ENCODE measurements at regions not wholly inside any gene's neighbourhood (a gene's known extent, or its start where the extent isn't known, plus 50 kb on each side); places are given as distances from the start of the nearest gene placed in this dataset.

GRCh38 chr14:71190770-71191374, 283.6 kb downstream of the PCNX1 start:
- Histone ChIP-seq H3K79me2 (ENCODE audit: insufficient read depth, low read depth) (no peaks in the 10 kb centered on the region), H2AFZ (ENCODE audit: low read depth) (no peak overlapping the region), H3K4me1 (ENCODE audit: low read depth, poor library complexity, severe bottlenecking) (no peaks in the 10 kb centered on the region), H3K36me3 (ENCODE audit: insufficient read depth) (no peaks in the 10 kb centered on the region), H3K27me3 (ENCODE audit: insufficient read depth, low read depth) (no peaks in the 10 kb centered on the region), H3K4me2 (no peak overlapping the region), H3K4me3 (IDR thresholded peaks at IDR 0.05; ENCODE audit: insufficient read depth, low read depth, low read length) (no peak overlapping the region), H3K9ac (no peak overlapping the region), H3K27ac (no peak overlapping the region), H4K20me1 (ENCODE audit: insufficient read depth) (no peaks in the 10 kb centered on the region)
- no peak for TF ChIP-seq CTCF (conservative IDR thresholded peaks at IDR 0.05; ENCODE audit: low read depth, low read length)

DNA sequence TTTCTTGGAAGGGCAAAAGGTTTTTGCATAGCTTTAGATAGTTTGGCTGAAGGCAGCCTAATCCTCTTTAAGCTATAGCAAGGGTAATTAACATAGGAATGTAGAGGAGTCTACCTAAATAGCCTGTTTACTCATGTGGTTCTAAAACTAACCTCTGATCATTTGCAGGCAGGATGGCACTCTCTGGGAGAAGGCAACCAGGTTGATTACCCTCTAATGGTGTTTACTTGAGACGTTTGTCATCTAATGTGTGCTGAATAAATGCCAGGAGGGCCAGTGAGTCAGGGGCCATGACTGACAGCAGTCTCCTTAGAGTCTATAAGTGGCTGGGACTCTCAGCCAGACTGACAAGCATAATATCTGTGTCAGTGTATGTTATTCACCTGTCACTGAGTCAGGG, 286.4 kb downstream of the PCNX1 start:
- Histone ChIP-seq H3K4me3 (IDR thresholded peaks at IDR 0.05; ENCODE audit: insufficient read depth, low read depth, low read length) (no peak overlapping the region), H3K4me2 (no peak overlapping the region), H3K27ac (no peak overlapping the region), H3K9ac (no peak overlapping the region), H4K20me1 (ENCODE audit: insufficient read depth) (no peaks in the 10 kb centered on the region), H3K36me3 (ENCODE audit: insufficient read depth) (no peaks in the 10 kb centered on the region), H3K27me3 (ENCODE audit: insufficient read depth, low read depth) (no peaks in the 10 kb centered on the region), H3K79me2 (ENCODE audit: insufficient read depth, low read depth) (no peaks in the 10 kb centered on the region), H3K4me1 (ENCODE audit: low read depth, poor library complexity, severe bottlenecking) (no peaks in the 10 kb centered on the region), H2AFZ (ENCODE audit: low read depth) (no peak overlapping the region)
- TF ChIP-seq CTCF (conservative IDR thresholded peaks at IDR 0.05; ENCODE audit: low read depth, low read length): no peak

DNA sequence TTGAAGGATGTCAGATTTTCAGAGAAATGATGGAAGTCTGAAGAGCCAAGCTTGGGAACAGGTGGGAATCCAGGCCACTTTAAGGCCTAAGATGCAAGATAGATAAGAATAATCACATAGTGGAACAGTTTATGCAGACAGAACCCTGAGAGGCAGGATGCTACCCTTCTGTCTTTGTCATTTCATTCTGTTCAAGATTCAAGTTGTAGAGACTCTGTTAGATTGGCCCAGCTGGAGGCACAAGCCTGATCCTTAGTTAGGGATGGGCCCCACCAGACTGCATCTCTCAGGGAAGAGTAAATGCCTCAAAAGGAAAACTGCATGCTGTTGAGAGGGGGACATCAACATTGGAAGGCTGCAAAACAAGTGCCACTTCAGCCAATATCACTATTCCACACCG, 287.0 kb downstream of the PCNX1 start:
- no peak overlapping the region for H2AFZ ChIP-seq (ENCODE audit: low read depth)
- no peak overlapping the region for H3K27ac ChIP-seq
- H3K79me2 ChIP-seq (ENCODE audit: insufficient read depth, low read depth): no peaks in the 10 kb centered on the region
- TF ChIP-seq CTCF (conservative IDR thresholded peaks at IDR 0.05; ENCODE audit: low read depth, low read length): no peak
- H3K9ac ChIP-seq: no peak overlapping the region
- no peaks in the 10 kb centered on the region for H3K4me1 ChIP-seq (ENCODE audit: low read depth, poor library complexity, severe bottlenecking)
- H3K27me3 ChIP-seq (ENCODE audit: insufficient read depth, low read depth): no peaks in the 10 kb centered on the region
- H3K36me3 ChIP-seq (ENCODE audit: insufficient read depth): no peaks in the 10 kb centered on the region
- no peak overlapping the region for H3K4me3 ChIP-seq (IDR thresholded peaks at IDR 0.05; ENCODE audit: insufficient read depth, low read depth, low read length)
- H4K20me1 ChIP-seq (ENCODE audit: insufficient read depth): no peaks in the 10 kb centered on the region
- H3K4me2 ChIP-seq: no peak overlapping the region

DNA sequence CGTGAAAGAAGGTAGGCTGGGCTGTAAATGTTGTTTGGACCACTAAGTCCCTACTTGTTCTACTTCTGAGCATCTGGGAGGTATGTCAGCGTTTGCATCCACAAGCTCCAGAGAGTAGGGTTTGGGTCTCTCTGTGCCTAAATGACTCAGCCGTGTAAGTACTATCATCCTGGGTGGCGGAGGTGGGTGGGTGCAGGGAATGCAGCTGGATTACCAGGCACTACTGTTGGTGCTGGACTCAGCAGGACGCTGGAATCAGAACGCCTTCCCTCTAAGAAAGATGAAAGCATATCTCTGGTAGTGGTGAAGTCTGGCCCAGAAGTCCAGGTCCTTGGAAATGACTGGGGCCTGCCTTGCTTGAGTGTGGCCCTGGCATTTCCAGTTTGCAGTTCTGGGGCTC, 289.7 kb downstream of the PCNX1 start:
- H3K4me1 ChIP-seq (ENCODE audit: low read depth, poor library complexity, severe bottlenecking): no peaks in the 10 kb centered on the region
- no peak overlapping the region for H2AFZ ChIP-seq (ENCODE audit: low read depth)
- no peak overlapping the region for H3K4me3 ChIP-seq (IDR thresholded peaks at IDR 0.05; ENCODE audit: insufficient read depth, low read depth, low read length)
- H3K79me2 ChIP-seq (ENCODE audit: insufficient read depth, low read depth): no peaks in the 10 kb centered on the region
- H3K9ac ChIP-seq: no peak overlapping the region
- H3K27me3 ChIP-seq (ENCODE audit: insufficient read depth, low read depth): no peaks in the 10 kb centered on the region
- H4K20me1 ChIP-seq (ENCODE audit: insufficient read depth): no peaks in the 10 kb centered on the region
- H3K27ac ChIP-seq: no peak overlapping the region
- H3K4me2 ChIP-seq: no peak overlapping the region
- TF ChIP-seq CTCF (conservative IDR thresholded peaks at IDR 0.05; ENCODE audit: low read depth, low read length): no peak
- H3K36me3 ChIP-seq (ENCODE audit: insufficient read depth): no peaks in the 10 kb centered on the region
